ENCODE measurements at regions not wholly inside any gene's neighbourhood (a gene's known extent, or its start where the extent isn't known, plus 50 kb on each side); places are given as distances from the start of the nearest gene placed in this dataset.
"Not testable (repeated sequence)": the region's sequence is repeated elsewhere in the genome, so short reads cannot be mapped to it uniquely, and the experiment has no call there.

DNA sequence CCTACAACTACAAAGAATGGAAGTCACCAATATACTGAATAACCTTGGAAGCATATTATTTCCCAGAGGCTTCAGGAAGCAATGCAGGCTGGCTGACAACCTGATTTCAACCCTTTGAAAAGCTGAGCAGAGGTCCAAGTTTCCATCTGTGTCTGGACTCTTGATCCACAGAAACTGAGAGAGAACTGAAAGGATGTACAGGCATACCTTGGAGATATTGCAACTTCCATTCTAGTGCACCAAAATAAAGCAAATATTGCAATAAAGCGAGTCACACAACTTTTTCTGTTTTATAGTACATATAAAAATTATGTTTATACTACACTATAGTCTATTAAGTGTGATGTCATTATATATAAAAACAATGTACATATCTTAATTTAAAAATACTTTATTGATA lies 85.3 kb downstream of the TYW3 start:
- no peak for DNase-seq

DNA sequence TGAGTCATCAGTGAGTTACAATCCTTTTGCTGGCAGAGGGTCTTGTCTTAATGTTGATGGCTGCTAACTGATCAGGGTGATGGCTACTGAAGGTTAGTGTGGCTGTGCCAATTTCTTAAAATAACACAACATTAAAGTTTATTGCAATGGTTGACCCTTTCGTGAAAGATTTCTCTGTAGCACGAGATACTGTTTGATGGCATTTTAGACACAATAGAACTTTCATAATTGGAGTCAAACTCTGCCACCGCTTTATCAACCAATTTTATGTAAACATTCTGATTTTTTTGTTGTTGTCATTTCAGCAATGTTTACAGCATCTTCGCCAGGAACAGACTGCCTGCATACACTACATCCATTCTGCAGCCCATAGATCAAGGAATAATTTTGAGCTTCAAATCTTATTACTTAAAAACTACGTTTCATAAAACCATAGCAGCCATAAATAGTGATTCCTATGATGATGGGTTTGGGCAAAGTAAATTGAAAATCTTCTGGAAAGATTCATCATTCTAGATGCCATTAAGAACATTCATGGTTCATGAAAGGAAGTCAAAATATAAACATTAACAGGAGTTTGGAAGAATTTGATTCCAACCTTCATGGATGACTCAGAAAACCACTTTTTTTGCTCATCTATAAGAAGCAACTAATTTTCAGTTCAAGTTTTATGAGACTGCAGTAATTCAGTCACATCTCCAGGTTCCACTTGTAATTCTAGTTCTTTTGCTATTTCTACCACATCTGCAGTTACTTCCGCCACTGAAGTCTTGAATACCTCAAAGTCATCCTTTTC lies 85.9 kb downstream of the TYW3 start:
- no peak for DNase-seq

DNA sequence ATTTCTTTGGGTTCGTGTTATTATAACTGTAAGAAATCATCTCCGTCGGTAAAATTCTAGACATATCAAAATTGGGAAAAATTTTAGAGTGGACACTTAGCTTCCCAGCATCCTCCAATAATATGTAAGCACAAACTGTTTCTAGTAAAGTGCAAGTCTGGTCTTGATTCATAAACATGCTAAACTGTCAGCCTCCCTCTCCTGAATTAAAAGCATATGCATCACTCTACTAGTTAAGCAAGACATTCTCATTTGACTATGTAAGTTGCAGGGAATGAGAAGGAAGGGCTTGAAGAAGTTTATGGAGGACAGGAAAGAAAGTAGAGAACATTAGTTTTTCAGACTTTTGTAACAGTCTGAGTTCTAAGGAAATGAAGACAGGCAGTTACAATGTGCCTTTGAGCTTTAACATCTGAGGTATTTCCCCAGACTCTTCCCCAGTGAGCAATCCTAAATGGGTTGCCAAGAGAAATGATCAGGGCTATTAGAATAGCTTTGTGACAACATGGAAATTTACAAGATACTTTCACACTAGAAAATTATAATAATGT lies 90.0 kb downstream of the TYW3 start:
- DNase-seq: no peak

DNA sequence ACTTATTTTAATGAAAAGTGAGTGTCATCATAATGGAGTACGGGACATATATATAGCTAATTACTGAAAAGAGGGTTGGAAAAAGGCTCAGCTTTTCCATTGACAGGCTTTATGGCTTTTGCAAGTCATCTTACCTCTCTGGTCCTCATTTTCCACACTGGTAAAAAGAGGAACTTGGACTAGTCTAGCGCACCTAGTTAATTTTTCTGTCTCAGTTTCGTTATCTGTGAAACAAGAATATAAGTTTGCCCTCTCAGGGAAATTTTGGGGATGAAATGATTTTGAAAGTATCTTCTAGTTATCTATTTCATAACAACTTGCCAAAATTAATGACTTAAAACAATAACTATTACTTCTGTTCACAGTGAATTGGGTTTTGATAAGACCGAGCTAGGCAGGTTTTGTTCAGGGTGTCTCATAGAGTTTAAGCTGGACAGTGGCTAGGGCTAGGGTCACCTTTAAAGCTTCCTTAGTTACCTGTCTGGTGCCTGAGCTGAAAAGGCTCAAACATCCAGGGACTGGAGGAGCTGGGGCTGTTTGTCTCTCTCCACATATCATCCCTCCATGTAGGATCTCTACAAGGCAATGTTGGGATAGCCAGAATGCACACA lies 91.7 kb downstream of the TYW3 start:
- DNase-seq: peak; percentile 59

DNA sequence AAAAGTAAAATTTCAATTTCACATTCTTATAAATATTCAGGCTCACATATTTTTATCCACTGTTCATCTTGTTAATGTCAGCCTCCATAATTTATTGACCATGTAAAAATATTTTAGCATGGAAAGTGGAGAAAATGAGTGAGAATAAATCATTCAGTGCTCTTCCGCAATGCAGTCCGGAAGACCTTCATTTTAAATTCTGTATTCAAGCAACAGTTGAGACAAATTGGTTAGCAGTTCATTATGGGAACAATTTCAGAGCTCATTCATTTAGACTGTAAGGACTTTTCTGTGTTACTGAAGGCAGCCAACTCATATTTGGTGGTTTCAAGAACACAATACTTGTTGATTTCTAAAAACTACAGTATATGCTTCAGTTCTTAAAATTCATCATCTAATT lies 97.8 kb downstream of the TYW3 start:
- DNase-seq: no peak

DNA sequence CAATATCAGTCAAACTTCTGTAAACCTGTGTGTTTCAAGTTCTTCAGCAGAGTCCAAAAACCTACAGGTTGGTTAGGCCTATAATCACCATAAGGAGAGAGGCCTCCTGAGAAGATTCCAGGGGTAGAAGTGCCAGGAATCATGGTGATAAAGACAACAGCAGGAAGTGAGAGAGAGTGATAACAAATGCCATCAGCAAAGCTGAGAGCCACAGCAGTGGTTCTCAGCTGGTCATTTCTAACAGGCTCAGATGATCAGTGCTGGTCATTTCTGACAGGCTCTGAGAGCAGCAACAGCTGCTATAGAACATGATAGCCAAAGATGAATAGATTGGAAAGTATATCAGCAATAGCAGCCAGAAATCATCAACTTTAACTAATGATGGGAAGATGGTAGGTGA lies 101.3 kb downstream of the TYW3 start:
- no peak for DNase-seq

DNA sequence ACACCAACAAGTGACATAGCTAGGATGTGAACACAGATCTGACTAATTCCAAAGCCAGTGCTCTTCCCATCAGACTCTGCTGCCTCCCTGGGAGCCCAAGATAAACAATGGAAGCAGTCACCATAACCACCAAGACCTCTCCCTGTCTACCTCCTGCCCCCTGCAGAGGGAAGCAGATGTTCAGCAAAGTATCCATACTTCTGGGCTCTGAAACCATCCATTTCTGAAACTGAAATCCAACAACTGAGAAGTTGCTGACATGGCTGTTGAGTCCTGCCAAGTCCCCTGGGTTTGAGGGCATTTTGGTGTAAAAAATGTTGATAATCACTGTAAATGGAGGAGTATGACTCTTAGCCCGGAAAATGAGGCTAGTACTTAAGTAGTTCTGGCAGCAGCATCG lies 102.1 kb downstream of the TYW3 start:
- DNase-seq: peak; percentile 85

DNA sequence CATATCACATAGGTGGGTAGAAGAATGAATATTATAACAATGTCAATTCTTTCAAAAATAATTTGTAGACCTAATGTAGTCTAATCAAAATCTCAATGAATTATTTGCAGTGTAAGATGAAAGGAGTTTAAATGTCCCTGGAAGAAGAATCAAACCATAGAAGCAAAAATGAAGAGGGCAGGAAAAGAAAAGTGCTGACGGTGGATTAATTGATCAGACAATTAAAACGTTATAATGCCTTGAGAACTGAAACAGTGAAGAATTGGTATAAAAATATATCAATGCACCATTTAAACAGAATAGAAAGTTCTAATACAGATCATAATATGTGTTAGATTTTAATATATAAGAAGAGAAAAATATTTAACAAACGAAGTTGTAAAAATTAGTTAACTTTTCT lies 109.8 kb downstream of the TYW3 start:
- DNase-seq: no peak

DNA sequence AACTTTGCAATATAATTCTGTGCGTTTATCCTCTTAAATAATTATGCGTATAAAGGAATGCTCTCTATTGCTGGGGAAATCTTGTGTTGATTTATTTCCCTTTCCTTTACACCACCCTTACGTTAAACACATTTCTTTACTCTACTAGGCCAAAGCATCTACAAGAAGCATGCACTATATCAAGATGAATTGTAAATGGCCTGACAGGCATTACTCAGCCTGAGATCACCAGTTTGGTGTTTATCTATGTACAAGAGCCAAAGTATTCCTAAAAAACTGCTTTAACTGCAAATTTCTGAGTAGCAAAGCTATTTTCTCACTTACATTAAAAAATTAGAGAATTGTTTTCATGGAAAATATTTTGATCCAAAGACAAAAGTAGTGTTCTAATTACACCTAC lies 114.8 kb downstream of the TYW3 start:
- no peak for DNase-seq

DNA sequence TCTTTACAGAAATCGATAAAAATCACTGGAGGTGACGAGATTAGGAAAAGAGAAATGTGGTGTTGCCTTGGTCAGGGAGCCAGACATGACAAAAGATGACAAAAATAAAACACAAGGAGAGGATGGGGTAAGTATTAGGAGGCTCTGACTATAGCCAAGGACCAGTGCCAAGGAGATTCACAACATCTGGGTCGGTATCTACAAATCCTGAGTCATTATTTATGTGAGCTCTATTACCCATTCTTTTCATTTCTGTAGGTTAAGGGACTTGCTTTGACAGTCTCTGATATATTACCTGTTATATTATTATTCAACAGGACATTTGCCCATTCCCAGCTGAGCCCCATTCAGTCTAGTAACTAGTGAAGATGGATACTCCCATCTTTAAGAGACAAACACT lies 120.8 kb downstream of the TYW3 start:
- DNase-seq: no peak

DNA sequence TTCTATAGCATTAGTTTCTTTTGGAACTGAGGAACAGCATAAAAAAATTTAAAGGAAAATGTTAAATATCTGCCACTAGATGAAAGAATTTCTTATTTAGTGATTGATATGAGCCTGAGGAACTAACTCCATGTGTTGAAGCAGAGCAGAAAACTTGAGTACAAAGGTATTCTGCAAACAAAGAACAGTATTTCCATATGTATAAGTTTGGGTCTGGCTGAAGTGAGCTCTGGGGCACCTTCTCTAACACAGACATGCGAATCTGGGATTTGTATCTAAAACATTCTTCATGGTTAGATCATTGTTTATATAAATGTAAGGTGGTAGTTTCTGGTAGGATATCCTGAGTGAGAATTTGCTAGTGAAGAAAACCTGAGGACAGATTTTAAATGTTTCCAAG lies 123.2 kb downstream of the TYW3 start:
- no peak for DNase-seq

DNA sequence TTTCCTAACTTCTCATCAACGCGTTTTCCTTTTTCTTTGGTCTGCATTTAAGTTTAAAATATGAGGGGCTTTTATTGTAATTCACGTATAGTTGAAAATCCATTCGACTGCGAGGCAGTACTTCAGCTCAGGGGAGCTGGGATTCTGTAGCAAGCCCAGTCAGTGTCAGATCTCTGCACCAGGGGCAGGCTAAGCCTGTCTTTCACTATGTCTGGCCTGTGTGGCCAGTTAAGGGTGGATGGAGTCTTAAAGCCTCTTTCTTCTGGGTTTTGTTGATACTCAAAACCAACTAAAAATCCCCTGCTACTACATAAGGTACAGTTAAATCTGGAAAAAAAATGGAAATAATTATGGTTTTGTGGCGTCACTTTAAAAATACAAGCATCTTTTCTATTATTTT lies 124.7 kb downstream of the TYW3 start:
- DNase-seq: no peak

DNA sequence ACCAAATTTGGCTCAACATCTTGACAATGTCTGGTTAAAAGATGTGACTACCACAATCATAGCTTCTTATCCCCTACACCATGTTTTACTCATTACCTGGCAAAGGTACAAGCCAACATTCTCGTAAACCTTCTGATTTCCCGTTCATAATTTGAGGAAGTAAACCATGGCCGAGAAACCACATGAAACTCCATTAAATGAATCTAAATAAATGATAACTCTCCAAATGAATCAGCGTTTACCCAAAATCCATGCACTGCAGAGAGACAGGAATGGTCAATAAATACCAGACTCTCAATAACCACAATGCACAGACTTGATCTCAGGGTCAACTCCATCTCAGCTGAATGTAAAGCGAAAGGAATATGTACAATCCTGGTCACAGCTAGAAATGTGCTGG lies 125.2 kb downstream of the TYW3 start:
- peak; percentile 58 for DNase-seq

DNA sequence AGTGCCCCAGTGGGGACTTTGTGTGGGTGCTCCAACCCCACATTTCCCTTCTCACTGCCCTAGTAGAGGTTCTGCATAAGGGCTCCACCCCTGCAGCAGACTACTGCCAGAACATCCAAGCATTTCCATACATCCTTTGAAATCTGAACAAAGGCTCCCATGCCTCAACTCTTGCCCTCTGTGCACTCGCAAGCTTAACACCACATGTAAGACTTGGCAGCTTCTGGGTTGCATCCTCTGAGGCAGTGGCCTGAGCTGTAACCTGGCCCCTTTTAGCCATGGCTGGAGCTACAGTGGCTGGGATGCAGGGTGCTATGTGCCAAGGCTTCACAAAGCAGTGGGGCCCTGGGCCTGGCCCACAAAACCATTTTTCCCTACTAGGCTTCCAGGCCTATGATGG lies 128.9 kb downstream of the TYW3 start:
- DNase-seq: no peak

DNA sequence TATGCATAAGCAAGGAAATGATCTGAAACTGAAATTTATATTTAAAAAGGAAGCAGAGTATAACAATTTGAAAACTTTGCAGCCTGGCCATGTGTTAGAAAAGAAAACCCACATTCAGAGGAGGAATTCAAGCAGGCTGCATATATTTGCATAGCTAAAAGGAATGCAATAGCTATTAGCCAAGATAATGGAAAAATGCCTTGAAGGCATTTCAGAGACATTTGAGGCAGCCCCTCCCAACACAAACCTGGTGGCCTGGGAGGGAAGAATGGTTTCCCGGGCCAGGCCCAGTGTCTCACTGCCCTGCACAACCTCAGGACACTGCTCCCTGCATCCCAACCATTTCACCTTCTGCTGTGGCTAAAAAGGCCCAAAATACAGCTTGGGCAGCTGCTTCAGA lies 136.8 kb downstream of the TYW3 start:
- no peak for DNase-seq

DNA sequence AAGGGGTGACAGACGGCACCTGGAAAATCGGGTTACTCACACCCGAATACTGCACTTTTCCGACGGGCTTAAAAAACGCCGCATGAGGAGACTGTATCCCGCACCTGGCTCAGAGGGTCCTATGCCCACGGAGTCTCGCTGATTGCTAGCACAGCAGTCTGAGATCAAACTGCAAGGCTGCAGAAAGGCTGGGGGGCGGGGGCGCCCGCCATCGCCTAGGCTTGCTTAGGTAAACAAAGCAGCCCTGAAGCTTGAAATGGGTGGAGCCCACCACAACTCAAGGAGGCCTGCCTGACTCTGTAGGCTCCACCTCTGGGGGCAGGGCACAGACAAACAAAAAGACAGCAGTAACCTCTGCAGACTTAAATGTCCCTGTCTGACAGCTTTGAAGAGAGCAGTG lies 144.4 kb downstream of the TYW3 start:
- not testable (repeated sequence) for DNase-seq

DNA sequence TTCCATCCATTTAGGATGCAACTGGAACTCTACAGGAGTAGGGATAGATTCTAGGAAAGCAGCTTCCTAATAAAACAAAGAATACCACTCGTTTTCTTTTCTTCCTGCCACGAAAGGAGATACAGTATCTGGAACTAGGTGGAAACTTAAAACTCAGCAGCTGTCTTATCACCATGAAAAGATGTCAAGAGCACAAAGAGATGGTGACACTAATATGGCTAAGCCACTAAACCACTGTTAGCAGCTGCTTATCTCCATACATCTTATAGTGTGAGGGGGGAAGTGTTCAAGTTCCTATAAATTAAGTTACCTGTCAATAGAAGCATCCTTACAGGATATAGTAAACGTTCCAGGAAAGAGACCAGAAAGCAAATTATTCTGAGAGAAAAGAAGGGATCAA lies 162.5 kb downstream of the TYW3 start:
- DNase-seq: no peak

DNA sequence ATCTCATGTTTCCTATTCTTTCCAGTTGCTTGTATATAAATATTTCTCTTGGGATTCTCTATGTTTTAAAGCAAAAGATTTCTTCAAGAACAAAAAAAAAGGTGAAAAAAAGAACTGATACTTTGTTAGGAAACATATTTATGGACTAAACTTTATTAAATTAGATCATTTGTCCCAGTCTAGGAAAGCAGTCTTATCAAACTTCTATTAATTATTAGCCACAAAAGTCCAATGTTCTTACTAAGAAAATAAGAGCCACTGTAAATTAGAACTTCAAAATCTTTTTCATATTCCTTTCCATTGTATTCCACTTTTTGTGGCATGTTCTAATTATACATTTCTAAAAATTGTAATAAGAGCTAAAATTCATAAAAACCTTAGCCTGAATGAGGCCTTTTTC lies 175.2 kb downstream of the TYW3 start:
- DNase-seq: no peak

DNA sequence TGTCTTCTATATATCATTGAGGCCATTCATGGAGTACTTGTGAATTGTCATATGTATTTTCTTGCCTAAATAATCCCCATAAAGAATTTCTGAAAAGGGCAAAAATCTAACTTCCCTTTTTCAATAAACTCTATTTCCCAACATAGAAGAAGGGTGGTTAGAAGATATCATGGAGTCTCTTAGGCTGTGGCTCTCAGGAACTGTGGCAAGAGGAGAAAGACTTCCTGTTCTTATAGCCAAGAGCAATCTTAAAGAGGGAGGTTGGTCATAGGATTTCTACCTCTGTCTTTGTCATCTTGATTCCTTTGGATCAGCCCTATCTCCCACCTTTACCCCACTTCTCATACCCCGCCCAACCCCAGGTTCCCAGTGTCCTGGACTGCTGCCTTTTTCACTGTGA lies 175.8 kb downstream of the TYW3 start:
- DNase-seq: no peak

DNA sequence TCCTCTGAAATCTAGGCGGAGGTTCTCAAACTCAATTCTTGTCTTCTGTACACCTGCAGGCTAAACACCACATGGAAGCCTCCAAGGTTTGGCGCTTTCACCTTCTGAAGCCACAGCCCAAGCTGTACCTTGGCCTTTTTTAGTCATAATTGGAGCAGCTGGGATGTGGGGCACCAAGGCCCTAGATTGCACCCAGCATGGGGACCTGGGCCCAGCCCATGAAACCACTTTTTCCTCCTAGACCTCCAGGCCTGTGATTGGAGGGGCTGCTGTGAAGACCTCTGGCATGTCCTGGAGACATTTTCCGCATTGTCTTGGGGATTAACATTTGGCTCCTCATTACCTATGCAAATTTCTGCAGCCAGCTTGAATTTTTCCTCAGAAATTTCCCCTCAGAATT lies 181.0 kb downstream of the TYW3 start:
- no peak for DNase-seq

DNA sequence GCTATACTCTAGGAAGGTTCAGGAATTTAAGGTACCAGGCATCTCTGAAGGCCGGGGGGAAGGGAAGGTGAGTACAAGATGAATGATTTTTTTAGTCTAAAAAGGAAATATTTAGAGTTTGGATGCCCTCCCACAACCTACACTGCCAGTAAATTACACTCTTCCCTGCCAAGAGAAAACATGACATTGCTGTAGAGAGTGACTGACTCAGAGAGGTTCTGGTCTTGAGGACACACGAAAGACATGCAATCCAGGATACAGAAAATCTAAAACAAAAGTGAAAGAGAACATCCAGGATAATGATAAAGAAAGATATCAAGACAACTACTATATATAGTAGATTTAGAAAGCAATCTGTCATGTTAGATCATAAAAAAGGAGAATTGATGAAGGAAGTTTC lies 200.5 kb downstream of the TYW3 start:
- DNase-seq: no peak

DNA sequence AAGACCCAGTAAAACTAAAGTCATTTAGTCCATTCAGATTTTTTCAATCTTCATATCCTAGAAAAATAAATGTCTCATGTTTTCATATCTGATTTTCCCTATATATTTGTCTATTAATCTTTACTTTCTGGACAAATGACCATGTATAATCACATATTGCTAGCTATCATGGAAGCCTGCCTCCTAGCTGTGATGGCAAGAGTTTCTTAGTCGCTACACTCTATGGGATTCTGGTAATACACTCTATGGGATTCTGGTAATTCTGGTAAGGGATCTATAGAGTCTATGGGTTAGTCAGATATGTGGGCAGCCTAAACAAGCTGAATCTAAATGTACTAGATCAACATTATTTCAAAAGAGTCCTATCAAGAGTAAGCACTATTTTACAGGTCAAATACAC lies 198.7 kb upstream of the LHX8 start:
- DNase-seq: no peak

DNA sequence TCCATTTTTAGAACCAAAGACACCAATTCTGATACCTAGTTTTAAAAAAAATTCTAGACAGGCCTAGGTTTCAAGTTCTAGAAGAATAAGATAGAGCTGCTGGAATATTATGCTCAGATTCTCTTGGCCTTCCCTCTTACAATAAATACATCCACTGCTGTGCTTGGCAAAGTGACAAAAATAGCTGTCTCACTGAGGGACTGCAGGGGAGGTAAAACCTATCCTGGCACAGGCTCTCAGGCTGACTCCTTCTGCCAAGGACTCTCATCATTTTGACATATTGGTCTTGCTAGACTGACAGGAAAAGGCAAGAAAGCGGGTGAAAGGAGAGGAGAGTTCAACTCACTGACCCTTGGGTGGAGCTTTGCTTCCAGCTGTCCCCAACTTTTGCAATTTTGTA lies 197.0 kb upstream of the LHX8 start:
- DNase-seq: peak; percentile 22

DNA sequence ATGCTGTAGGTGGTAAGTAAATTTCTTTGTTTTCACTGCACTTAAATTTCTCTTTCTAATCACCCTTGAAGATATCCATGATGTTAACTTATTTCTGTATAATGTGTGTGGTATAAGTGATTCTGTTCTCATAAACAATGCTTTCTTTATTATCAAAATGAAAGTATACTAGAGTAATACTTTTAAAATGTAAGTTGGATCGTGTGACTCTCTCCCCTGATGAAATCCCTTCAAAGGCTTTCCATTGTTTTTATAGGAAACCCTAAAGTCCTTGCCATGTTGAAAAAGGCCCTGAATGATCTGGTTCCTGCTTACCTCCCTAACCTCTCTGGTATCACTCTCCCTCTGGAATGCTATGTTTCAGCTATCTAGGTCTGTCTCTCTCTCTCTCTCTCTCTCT lies 191.1 kb upstream of the LHX8 start:
- no peak for DNase-seq

DNA sequence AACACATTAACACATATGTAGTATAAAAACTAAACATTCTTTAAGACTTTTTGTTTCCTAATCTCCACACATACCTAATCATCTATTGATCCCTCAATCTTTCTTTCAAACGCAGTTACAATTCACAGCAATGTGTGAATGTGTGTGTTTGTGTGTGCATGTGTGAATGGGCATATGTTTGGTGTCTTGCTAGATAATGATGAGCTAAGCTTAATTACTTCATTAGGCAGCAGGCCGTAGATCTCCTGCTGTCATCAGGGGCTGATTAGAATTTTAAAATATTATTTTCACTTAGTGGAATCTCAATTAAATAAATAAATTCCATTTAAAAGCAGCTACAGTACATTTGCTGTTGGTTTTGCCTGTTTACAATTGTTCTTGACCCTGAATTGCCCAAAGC lies 187.8 kb upstream of the LHX8 start:
- no peak for DNase-seq

Measured in RPMI8226 (cell line).